Skeletal muscle tissue (tissue), 3 donors: ENCODE measurements at regions not wholly inside any gene's neighbourhood (a gene's known extent, or its start where the extent isn't known, plus 50 kb on each side); places are given as distances from the start of the nearest gene placed in this dataset.

ENCODE experiments used
- H3K27ac ChIP-seq: one replicate; pipeline ENCODE4 v1.7.0; 2013; ENCODE audit warnings: mild to moderate bottlenecking, low read depth, low read length, inconsistent platforms
- H3K27me3 ChIP-seq, 3 donors: one replicate each; pipeline ENCODE4 v1.7.0; 2013; ENCODE audit warnings: low read length in 3 of 3; ENCODE audit not compliant: control insufficient read depth in 3 of 3, insufficient read depth in 3 of 3
- H3K36me3 ChIP-seq, 3 donors: one replicate each; pipeline ENCODE4 v1.7.0; 2013; ENCODE audit warnings: low read length in 3 of 3; ENCODE audit not compliant: control insufficient read depth in 3 of 3, insufficient read depth in 3 of 3
- H3K4me1 ChIP-seq, 3 donors: one replicate each; pipeline ENCODE4 v1.7.0; 2013; ENCODE audit warnings: low read length in 3 of 3, mild to moderate bottlenecking in 3 of 3; ENCODE audit not compliant: control insufficient read depth in 3 of 3, insufficient read depth in 3 of 3
- H3K4me3 ChIP-seq, 3 donors: one replicate each; pipeline ENCODE4 v1.7.0; 2013; ENCODE audit warnings: low read length in 3 of 3
- H3K9ac ChIP-seq, 3 donors: one replicate each; pipeline ENCODE4 v1.7.0; 2013; ENCODE audit warnings: low read length in 3 of 3, mild to moderate bottlenecking in 3 of 3, moderate library complexity in 2 of 3, low read depth in 1 of 3
- H3K9me3 ChIP-seq, 3 donors: one replicate each; pipeline ENCODE4 v1.7.0; 2013; ENCODE audit warnings: low read length in 3 of 3; ENCODE audit not compliant: control insufficient read depth in 3 of 3
- donor health status: Osteomylitis.

GRCh38 chr15:66911131-66911700 is 154.2 kb upstream of the SMAD3 start:
- H3K36me3 ChIP-seq: no peaks in the 10 kb centered on the region
- no peak overlapping the region for H3K9ac ChIP-seq
- no peak overlapping the region for H3K4me3 ChIP-seq
- no peaks in the 10 kb centered on the region for H3K9me3 ChIP-seq
- H3K27me3 ChIP-seq: peaks cover 0 to 5% (median 0%) of the 10 kb centered on the region in 3 donors
- no peak overlapping the region for H3K27ac ChIP-seq
- peaks cover 10 to 16% (median 15%) of the 10 kb centered on the region in 3 donors for H3K4me1 ChIP-seq

- Histone ChIP-seq H3K9me3 (no peaks in the 10 kb centered on the region), H3K9ac (no peak overlapping the region), H3K4me3 (no peak overlapping the region)
Observed at GRCh38 chr15:66912001-66912400, 153.4 kb upstream of the SMAD3 start.

DNA sequence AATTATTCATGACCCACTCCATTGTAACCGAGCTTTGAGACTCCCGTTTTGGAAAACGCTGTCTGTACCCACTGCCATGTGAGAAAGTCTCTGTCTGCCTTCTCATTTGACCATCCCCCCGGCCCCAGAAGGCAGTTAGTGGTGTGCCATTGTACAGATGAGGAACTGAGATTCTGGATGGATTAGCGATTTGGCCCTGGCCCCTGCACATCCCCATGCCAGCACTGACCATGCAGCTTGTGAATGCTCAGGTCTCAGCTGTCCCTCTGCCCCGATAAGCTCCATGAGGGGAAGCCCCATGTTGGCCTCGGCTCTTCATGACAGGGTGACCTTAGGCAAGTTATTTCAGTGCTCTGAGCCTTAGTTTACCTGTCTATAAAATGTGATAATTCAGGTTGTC is 153.0 kb upstream of the SMAD3 start:
- Histone ChIP-seq H3K27me3 (peaks cover 0 to 5% (median 0%) of the 10 kb centered on the region in 3 donors), H3K36me3 (no peaks in the 10 kb centered on the region), H3K27ac (no peak overlapping the region), H3K9me3 (no peaks in the 10 kb centered on the region), H3K4me3 (no peak overlapping the region), H3K9ac (no peak overlapping the region), H3K4me1 (peaks cover 10 to 16% (median 15%) of the 10 kb centered on the region in 3 donors)

More at GRCh38 chr15:66912001-66912400, 153.4 kb upstream of the SMAD3 start:
- no peaks in the 10 kb centered on the region for H3K36me3 ChIP-seq
- H3K27me3 ChIP-seq: peaks cover 0 to 5% (median 0%) of the 10 kb centered on the region in 3 donors
- peaks cover 10 to 16% (median 15%) of the 10 kb centered on the region in 3 donors for H3K4me1 ChIP-seq
- no peak overlapping the region for H3K27ac ChIP-seq

DNA sequence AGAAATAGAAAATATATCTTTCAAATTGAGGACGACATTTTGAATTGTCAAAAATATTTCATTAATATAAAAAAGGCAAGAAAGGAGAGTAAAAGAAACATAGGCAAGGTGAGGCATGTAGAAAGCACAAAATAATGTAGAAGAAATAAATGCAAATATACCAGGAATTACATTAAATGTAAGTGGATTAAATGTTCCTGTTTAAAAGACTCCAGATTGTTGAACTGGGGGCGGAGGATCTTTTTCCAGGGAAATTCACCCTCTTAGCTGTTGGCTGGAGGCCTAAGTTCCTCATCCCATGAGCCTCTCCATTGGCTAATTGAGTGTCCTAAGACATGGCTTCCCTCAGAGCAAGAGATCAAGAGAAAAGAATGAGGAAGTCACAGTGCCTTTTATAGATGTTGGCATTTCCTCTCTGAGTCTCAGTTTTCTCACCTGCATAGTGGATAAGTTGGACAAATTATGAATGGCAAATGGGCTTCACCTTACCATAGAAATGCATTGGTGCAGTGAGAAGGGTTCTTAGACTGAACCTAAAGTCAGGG is 147.4 kb upstream of the SMAD3 start:
- Histone ChIP-seq H3K4me3 (no peak overlapping the region), H3K4me1 (peaks cover 2 to 7% (median 5%) of the 10 kb centered on the region in 3 donors), H3K36me3 (no peaks in the 10 kb centered on the region), H3K27ac (no peak overlapping the region), H3K27me3 (peaks cover 0 to 10% (median 0%) of the 10 kb centered on the region in 3 donors), H3K9ac (no peak overlapping the region), H3K9me3 (peaks cover 0 to 12% (median 5%) of the 10 kb centered on the region in 3 donors)

DNA sequence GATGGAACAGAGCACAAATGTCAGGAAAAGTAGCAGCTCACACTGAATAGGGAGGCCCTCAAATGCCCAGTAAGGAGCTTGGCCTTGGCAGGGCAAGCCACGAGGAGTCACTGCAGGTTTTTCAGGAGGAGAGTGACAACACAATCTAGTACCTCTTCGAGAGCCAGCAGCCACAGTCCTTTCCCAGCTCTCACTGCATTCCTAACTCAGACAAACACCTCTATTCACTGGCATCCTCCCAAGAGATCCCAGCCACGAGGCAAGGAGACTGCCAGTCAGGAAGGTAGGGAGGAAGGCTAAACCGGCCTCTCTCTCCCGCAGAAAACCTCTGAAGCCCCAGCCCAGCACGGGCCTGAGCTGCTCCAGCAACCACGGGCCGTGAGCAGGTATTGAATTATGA is 146.0 kb upstream of the SMAD3 start:
- H3K4me3 ChIP-seq: no peak overlapping the region
- H3K9me3 ChIP-seq: peaks cover 0 to 13% (median 5%) of the 10 kb centered on the region in 3 donors
- H3K27me3 ChIP-seq: peaks cover 0 to 11% (median 0%) of the 10 kb centered on the region in 3 donors
- no peaks in the 10 kb centered on the region for H3K36me3 ChIP-seq
- H3K9ac ChIP-seq: no peak overlapping the region
- H3K4me1 ChIP-seq: peaks cover 2 to 7% (median 5%) of the 10 kb centered on the region in 3 donors
- H3K27ac ChIP-seq: no peak overlapping the region

DNA sequence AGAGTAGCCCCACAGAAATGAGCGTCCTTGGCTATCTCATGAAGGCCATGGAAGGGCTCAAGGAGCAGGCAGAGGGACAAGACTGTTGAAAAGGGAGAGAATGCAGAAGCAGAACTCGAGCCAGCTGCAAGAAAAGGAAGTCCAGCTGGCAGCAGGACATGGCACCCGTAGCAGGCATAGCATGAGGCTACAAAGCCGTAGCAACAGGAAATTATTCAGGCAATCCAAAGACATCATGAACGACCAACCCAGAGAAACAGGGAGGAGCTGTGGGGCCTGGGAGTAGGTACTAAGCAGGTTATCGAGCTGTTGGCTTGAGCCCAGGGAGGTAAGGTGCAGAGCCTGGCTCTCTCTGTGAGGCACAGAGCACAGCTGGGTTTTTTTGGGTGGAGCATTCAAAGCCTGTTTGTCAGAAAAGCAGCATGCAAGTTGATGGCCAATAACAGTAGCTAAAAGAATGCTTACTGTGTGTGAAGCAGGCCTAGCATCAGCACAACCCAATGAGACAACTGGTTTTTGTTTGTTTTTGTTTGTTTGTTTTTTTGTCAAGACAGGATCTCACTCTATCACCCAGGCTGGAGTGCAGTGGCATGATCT is 144.0 kb upstream of the SMAD3 start:
- no peak overlapping the region for H3K27ac ChIP-seq
- H3K27me3 ChIP-seq: peaks cover 0 to 11% (median 0%) of the 10 kb centered on the region in 3 donors
- peaks cover 0 to 13% (median 5%) of the 10 kb centered on the region in 3 donors for H3K9me3 ChIP-seq
- peaks cover 2 to 7% (median 5%) of the 10 kb centered on the region in 3 donors for H3K4me1 ChIP-seq
- no peak overlapping the region for H3K9ac ChIP-seq
- no peak overlapping the region for H3K4me3 ChIP-seq
- H3K36me3 ChIP-seq: no peaks in the 10 kb centered on the region

GRCh38 chr15:66922608-66923007 is 142.8 kb upstream of the SMAD3 start:
- Histone ChIP-seq H3K27me3 (peaks cover 0 to 11% (median 0%) of the 10 kb centered on the region in 3 donors), H3K27ac (no peak overlapping the region), H3K36me3 (no peaks in the 10 kb centered on the region), H3K9me3 (peaks cover 0 to 13% (median 5%) of the 10 kb centered on the region in 3 donors), H3K4me1 (peaks cover 2 to 7% (median 5%) of the 10 kb centered on the region in 3 donors), H3K9ac (no peak overlapping the region), H3K4me3 (no peak overlapping the region)

- Histone ChIP-seq H3K9ac (no peak overlapping the region), H3K4me1 (peaks cover 2 to 7% (median 5%) of the 10 kb centered on the region in 3 donors), H3K9me3 (peaks cover 0 to 10% (median 5%) of the 10 kb centered on the region in 3 donors), H3K27ac (no peak overlapping the region), H3K4me3 (no peak overlapping the region), H3K27me3 (peaks cover 0 to 11% (median 0%) of the 10 kb centered on the region in 3 donors), H3K36me3 (no peaks in the 10 kb centered on the region)
Observed at GRCh38 chr15:66923438-66923881, 141.9 kb upstream of the SMAD3 start.

DNA sequence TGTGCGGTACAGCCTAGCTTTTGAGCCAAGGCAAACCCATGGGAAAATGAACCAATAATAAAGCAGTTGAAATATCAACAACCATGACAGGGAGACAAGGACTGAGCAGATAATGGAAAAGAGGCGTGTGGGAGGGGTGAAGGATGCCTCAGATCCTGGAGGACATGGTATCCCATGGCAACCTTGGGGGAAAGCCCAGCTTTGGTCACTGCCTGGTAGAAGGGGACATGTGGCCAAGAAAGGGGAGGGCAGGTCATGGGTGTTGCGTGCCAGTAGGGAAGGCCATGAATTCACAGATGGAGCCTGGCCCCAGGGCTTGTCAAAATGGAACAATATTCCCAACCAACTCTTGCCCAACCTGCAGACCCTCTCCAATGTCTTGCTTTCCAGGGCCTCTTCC is 140.5 kb upstream of the SMAD3 start:
- Histone ChIP-seq H3K36me3 (no peaks in the 10 kb centered on the region), H3K9me3 (peaks cover 0 to 10% (median 5%) of the 10 kb centered on the region in 3 donors), H3K27me3 (peaks cover 0 to 11% (median 0%) of the 10 kb centered on the region in 3 donors), H3K4me3 (no peak overlapping the region), H3K4me1 (peaks cover 0 to 7% (median 5%) of the 10 kb centered on the region in 3 donors), H3K27ac (no peak overlapping the region), H3K9ac (no peak overlapping the region)

- no peaks in the 10 kb centered on the region for H3K36me3 ChIP-seq
- H3K4me3 ChIP-seq: no peak overlapping the region
- H3K27ac ChIP-seq: no peak overlapping the region
- peaks cover 0 to 13% (median 0%) of the 10 kb centered on the region in 3 donors for H3K27me3 ChIP-seq
- no peak overlapping the region for H3K9ac ChIP-seq
- H3K9me3 ChIP-seq: peaks cover 0 to 10% (median 5%) of the 10 kb centered on the region in 3 donors
- peaks cover 0 to 7% (median 5%) of the 10 kb centered on the region in 3 donors for H3K4me1 ChIP-seq
Observed at GRCh38 chr15:66925721-66926120, 139.7 kb upstream of the SMAD3 start.
